WERI-Rb-1 (cell line): ENCODE measurements at regions not wholly inside any gene's neighbourhood (a gene's known extent, or its start where the extent isn't known, plus 50 kb on each side); places are given as distances from the start of the nearest gene placed in this dataset.

ENCODE experiments used
- DNase-seq: peaks from one replicate; pipeline ENCODE4 v3.0.0-alpha.2; 2020
- H3K27ac ChIP-seq: fragments of 250-450 bp; sonication (Bioruptor Pico); 2 replicates; pipeline ENCODE4 v1.5.1; 2020; ENCODE audit warnings: mild to moderate bottlenecking, moderate library complexity
- H3K27me3 ChIP-seq: fragments of 250-450 bp; sonication (Bioruptor Pico); 2 replicates; pipeline ENCODE4 v1.5.1; 2021; ENCODE audit warnings: mild to moderate bottlenecking, low read depth, moderate library complexity; ENCODE audit not compliant: insufficient read depth, severe bottlenecking
- H3K36me3 ChIP-seq: fragments of 250-450 bp; sonication (Bioruptor Pico); 2 replicates; pipeline ENCODE4 v1.5.1; 2020; ENCODE audit warnings: mild to moderate bottlenecking, moderate library complexity
- H3K4me3 ChIP-seq: 2 replicates; pipeline ENCODE4 v1.5.1; 2011; ENCODE audit warnings: low read depth, mild to moderate bottlenecking, control low read depth, low read length
- H3K9me3 ChIP-seq: fragments of 250-450 bp; sonication (Bioruptor Pico); 2 replicates; pipeline ENCODE4 v1.5.1; 2021; ENCODE audit warnings: mild to moderate bottlenecking, moderate library complexity; ENCODE audit not compliant: severe bottlenecking
- CTCF ChIP-seq: IDR thresholded peaks from 2 replicates; pipeline ENCODE4 v1.5.1; 2011; ENCODE audit warnings: low read depth, mild to moderate bottlenecking, control low read depth, inconsistent platforms, low read length

DNA sequence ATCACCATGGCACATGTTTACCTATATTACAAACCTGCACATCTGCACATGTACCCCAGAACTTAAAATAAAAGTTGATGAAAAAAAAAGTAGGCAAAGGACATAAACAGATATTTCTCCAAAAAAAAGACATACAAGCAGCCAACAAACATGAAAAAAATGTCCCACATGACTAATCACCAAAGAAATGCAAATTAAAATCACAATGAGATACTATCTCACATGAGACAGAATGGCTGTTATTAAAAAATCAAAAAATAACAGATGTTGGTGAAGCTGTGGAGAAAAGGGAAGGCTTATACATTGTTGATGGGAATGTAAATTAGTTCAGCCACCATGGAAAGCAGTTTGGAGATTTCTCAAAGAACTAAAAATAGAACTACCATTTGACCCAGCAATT, 68.0 kb upstream of the FAR2 start:
- Histone ChIP-seq H3K27me3 (no peaks in the 10 kb centered on the region), H3K9me3 (no peaks in the 10 kb centered on the region), H3K4me3 (no peak overlapping the region), H3K36me3 (no peaks in the 10 kb centered on the region), H3K27ac (no peak overlapping the region)
- DNase-seq = no peak
- no peak for TF ChIP-seq CTCF

- TF ChIP-seq CTCF = no peak
- no peak overlapping the region for H3K27ac ChIP-seq
- H3K27me3 ChIP-seq = no peaks in the 10 kb centered on the region
- no peaks in the 10 kb centered on the region for H3K36me3 ChIP-seq
- H3K4me3 ChIP-seq = no peak overlapping the region
- no peaks in the 10 kb centered on the region for H3K9me3 ChIP-seq
- no peak for DNase-seq
These were observed 66.6 kb upstream of the FAR2 start for GRCh38 chr12:29082522-29082921.

- H3K27me3 ChIP-seq = no peaks in the 10 kb centered on the region
- no peak overlapping the region for H3K27ac ChIP-seq
These were observed 62.5 kb upstream of the FAR2 start for GRCh38 chr12:29086325-29087271.

GRCh38 chr12:29088611-29089219, 60.4 kb upstream of the FAR2 start:
- no peaks in the 10 kb centered on the region for H3K36me3 ChIP-seq
- DNase-seq = no peak
- TF ChIP-seq CTCF = 0 out of 2 replicates have a peak, but pooled peaks have one; percentile 2

More at GRCh38 chr12:29086325-29087271, 62.5 kb upstream of the FAR2 start:
- Histone ChIP-seq H3K4me3 (no peak overlapping the region), H3K9me3 (no peaks in the 10 kb centered on the region), H3K36me3 (no peaks in the 10 kb centered on the region)
- no peak for DNase-seq
- TF ChIP-seq CTCF = no peak

More at GRCh38 chr12:29088611-29089219, 60.4 kb upstream of the FAR2 start:
- H3K27me3 ChIP-seq = no peaks in the 10 kb centered on the region
- H3K4me3 ChIP-seq = no peak overlapping the region
- no peaks in the 10 kb centered on the region for H3K9me3 ChIP-seq
- no peak overlapping the region for H3K27ac ChIP-seq
